Upper lobe of right lung (tissue), 1 donor: ENCODE measurements at regions not wholly inside any gene's neighbourhood (a gene's known extent, or its start where the extent isn't known, plus 50 kb on each side); places are given as distances from the start of the nearest gene placed in this dataset.

Source experiments
- ATAC-seq: fragments of 200-7000 bp; cut with Tn5 transposase; one replicate; pipeline ENCODE4 v1.9.1; 2020; ENCODE audit warnings: mild to moderate bottlenecking, moderate library complexity
- DNase-seq: peaks from one replicate; pipeline ENCODE4 v3.0.0-alpha.2; 2020
- H3K27ac ChIP-seq: fragments of 200-600 bp; one replicate; pipeline ENCODE4 v1.8.0; 2022
- H3K27me3 ChIP-seq: fragments of 200-600 bp; one replicate; pipeline ENCODE4 v1.8.0; 2022; ENCODE audit warnings: mild to moderate bottlenecking
- H3K36me3 ChIP-seq: fragments of 200-600 bp; one replicate; pipeline ENCODE4 v1.8.0; 2022
- H3K4me1 ChIP-seq: fragments of 200-600 bp; one replicate; pipeline ENCODE4 v1.8.0; 2022
- H3K4me3 ChIP-seq: fragments of 200-600 bp; one replicate; pipeline ENCODE4 v1.8.0; 2022; ENCODE audit warnings: mild to moderate bottlenecking
- H3K9me3 ChIP-seq: fragments of 200-600 bp; one replicate; pipeline ENCODE4 v1.8.0; 2022
- CTCF ChIP-seq: fragments of 200-600 bp; IDR thresholded peaks from one replicate; pipeline ENCODE4 v1.8.0; 2022; ENCODE audit warnings: antibody characterized with exemption
- intact Hi-C: fragments of 100-400 bp; cut with DNase I; formaldehyde crosslinking; loops from one replicate; pipeline ENCODE4 v1.11.0; 2022
- donor health status: DM: no; HTN: yes; CAD: no; lungs with severe emphysema.

- no peak for DNase-seq
These were observed 55.5 kb downstream of the INHBB start for GRCh38 chr2:120401275-120402066.

GRCh38 chr2:120402067-120402433 is 56.1 kb downstream of the INHBB start:
- Histone ChIP-seq H3K4me1 (no peaks in the 10 kb centered on the region), H3K9me3 (no peaks in the 10 kb centered on the region), H3K36me3 (no peaks in the 10 kb centered on the region), H3K27ac (no peak overlapping the region), H3K27me3 (no peaks in the 10 kb centered on the region), H3K4me3 (no peak overlapping the region)
- intact Hi-C loops, result no loop called here
- TF ChIP-seq CTCF, result no peak
- DNase-seq, result no peak
- ATAC-seq, result no peak

More at GRCh38 chr2:120401275-120402066, 55.5 kb downstream of the INHBB start:
- H3K4me1 ChIP-seq, result no peaks in the 10 kb centered on the region
- no peaks in the 10 kb centered on the region for H3K36me3 ChIP-seq
- ATAC-seq, result no peak
- no peak for TF ChIP-seq CTCF
- intact Hi-C loops, result no loop called here
- H3K4me3 ChIP-seq, result no peak overlapping the region
- H3K27me3 ChIP-seq, result no peaks in the 10 kb centered on the region
- no peak overlapping the region for H3K27ac ChIP-seq
- H3K9me3 ChIP-seq, result no peaks in the 10 kb centered on the region

GRCh38 chr2:120402508-120402907 is 56.6 kb downstream of the INHBB start:
- Histone ChIP-seq H3K4me3 (no peak overlapping the region), H3K4me1 (no peaks in the 10 kb centered on the region), H3K9me3 (no peaks in the 10 kb centered on the region), H3K36me3 (no peaks in the 10 kb centered on the region), H3K27ac (no peak overlapping the region), H3K27me3 (no peaks in the 10 kb centered on the region)
- ATAC-seq (no peak), DNase-seq (no peak)
- no peak for TF ChIP-seq CTCF
- intact Hi-C loops, result no loop called here

GRCh38 chr2:120403261-120403660 is 57.3 kb downstream of the INHBB start:
- Histone ChIP-seq H3K27ac (no peak overlapping the region), H3K9me3 (no peaks in the 10 kb centered on the region), H3K27me3 (no peaks in the 10 kb centered on the region), H3K4me3 (no peak overlapping the region), H3K4me1 (no peaks in the 10 kb centered on the region), H3K36me3 (no peaks in the 10 kb centered on the region)
- ATAC-seq (no peak), DNase-seq (no peak)
- intact Hi-C loops, result no loop called here
- TF ChIP-seq CTCF, result no peak

GRCh38 chr2:120403676-120404075 is 57.7 kb downstream of the INHBB start:
- H3K27ac ChIP-seq, result no peak overlapping the region
- DNase-seq, result no peak
- H3K9me3 ChIP-seq, result no peaks in the 10 kb centered on the region
- H3K36me3 ChIP-seq, result no peaks in the 10 kb centered on the region
- no peak for ATAC-seq
- H3K4me3 ChIP-seq, result no peak overlapping the region
- no peak for TF ChIP-seq CTCF
- H3K27me3 ChIP-seq, result no peaks in the 10 kb centered on the region
- no peaks in the 10 kb centered on the region for H3K4me1 ChIP-seq
- intact Hi-C loops, result no loop called here

- H3K36me3 ChIP-seq, result no peaks in the 10 kb centered on the region
- H3K4me1 ChIP-seq, result no peaks in the 10 kb centered on the region
- no peaks in the 10 kb centered on the region for H3K27me3 ChIP-seq
- H3K9me3 ChIP-seq, result no peaks in the 10 kb centered on the region
- intact Hi-C loops, result no loop called here
- no peak for ATAC-seq
- no peak overlapping the region for H3K4me3 ChIP-seq
- no peak for TF ChIP-seq CTCF
- H3K27ac ChIP-seq, result no peak overlapping the region
- no peak for DNase-seq
These were observed 58.3 kb downstream of the INHBB start for GRCh38 chr2:120404274-120404673.
